Endometrium (tissue), 2 donors: ENCODE measurements at regions not wholly inside any gene's neighbourhood (a gene's known extent, or its start where the extent isn't known, plus 50 kb on each side); places are given as distances from the start of the nearest gene placed in this dataset.
"Not testable (repeated sequence)": the region's sequence is repeated elsewhere in the genome, so short reads cannot be mapped to it uniquely, and the experiment has no call there.

ENCODE experiments used
- FAIRE-seq: peaks from 2 replicates; lab custom pipeline; 2012; peaks lifted over from hg19 to GRCh38; lab: Jason Lieb, UNC
- donor health status: control.
- donor health status: control.

DNA sequence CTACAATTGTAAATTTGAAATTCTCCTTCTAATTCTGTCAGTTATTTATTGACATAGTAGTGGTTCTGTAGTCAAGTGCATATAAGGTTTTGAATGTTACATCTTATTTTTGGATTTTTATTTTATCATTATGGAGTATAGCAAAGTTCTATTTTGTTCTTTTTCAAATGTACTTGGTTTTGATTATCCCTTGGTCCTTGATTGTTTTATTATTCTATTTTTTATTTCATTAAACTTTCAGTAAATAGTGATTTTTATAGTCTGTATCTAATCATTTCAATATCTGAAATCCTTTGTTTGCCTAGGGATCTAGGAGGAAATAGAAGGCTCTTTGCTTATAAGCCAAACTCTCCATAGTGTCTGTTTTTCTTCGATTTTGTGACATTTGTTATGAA is 87.8 kb downstream of the HFE start:
- no peak for FAIRE-seq

- no peak for FAIRE-seq
Measured at GRCh38 chr6:26175428-26176181, 88.4 kb downstream of the HFE start.

GRCh38 chr6:26179675-26180074 is 92.4 kb downstream of the HFE start:
- FAIRE-seq, result no peak

DNA sequence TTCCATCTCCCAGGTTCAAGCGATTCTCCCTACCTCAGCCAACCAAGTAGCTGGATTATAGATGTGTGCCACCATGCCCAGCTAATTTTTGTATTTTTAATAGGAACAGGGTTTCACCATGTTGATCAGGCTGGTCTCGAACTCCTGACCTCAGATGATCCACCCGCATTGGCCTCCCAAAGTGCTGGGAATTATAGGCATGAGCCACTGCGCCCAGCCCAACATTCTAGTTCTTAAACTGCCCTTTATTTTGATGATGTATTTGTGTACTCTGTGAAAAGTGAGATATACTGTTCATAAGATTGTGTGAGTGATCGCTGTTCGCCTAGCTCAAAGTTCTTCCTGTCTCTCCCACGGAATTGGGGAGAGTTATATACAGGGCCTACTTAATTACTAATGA is 93.1 kb downstream of the HFE start:
- FAIRE-seq, result no peak

- FAIRE-seq, result no peak
Measured at GRCh38 chr6:26183237-26183580, 96.0 kb downstream of the HFE start.

- FAIRE-seq, result peak; percentile 97
Measured at GRCh38 chr6:26183581-26184366, 96.5 kb downstream of the HFE start.

- FAIRE-seq, result no peak
Measured at GRCh38 chr6:26184367-26184891, 97.2 kb downstream of the HFE start.

DNA sequence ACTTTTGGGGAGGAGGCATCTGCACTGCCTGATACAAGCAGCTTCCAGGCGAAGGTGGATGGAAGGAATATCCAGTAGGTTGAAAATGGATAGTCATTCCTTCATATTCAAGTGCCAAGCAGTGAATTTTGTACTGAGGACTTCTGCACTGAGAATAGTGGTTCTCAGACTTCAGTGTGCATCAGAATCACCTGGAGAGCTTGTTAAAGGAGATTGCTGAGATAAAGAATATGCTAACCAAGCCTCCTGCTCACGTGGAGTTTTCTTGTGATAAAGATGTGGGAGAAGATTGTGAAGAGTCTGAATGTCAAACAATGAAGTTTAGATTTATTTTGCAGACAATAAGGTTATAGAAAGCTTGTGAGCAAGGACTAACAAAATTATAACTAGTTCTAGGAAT is 97.8 kb downstream of the HFE start:
- no peak for FAIRE-seq

GRCh38 chr6:26185802-26186201 is 98.6 kb downstream of the HFE start:
- no peak for FAIRE-seq

DNA sequence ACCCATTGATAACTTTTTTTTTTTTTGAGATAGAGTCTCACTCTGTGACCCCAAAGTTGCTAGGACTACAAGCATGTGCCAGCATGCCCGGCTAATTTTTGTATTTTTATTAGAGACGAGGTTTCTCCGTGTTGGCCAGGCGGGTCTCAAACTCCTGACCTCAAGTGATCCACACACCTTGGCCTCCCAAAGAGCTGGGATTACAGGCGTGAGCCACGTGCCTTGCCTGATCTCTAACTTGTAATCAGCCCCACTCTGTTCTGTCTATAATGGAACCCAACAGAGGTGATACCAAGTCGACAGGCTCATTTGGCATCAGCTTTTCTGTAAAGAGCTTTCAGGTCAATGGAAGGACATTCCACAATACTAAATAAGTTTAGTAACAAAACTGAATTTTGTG is 99.4 kb downstream of the HFE start:
- FAIRE-seq, result no peak

DNA sequence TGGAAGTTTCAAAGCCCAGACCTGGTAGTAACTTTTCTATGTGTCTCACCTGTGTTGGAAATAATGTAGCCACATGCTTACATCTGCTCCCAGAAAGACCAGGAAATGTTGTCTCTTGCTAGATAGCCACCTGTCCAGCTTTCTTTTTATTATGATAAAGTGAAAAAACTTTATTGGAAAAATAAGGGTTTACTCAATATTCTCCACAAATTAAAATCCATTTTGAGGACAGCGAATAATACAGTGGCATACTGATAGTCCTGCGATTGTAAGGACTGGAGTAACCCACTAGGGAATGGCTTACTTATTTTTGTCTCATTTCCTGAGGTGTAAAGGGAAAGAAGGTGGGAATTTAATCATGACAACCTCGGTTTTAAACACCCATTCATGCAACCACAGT is 100.1 kb downstream of the HFE start:
- FAIRE-seq, result no peak

DNA sequence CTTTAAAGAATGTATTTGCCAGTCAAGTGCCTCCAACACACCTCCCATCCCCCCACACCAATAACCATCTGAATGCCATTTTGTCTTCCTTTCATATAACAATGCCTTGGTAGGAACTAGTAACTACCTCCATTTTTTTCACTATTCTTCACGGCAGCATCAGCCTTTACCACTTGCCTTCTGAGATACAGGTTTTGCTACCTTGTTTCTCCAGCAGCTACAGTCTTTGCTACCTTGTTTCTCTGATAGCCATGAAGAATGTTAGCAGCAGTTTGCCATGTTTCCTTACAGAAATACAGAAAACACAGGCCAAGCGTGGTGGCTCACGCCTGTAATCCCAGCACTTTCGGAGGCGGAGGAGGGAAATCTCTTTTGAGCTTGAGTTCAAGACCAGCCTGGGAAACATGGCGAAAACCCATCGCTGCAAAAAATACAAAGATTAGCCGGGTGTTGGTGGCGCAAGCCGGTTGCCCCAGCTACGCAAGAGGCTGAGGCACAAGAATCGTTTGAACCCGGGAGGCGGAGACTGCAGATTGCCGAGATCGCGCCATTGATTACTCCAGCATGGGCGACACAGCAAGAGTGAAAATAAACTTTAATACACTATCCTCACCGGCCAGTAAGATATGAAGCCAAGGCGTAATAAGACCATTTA is 100.9 kb downstream of the HFE start:
- no peak for FAIRE-seq

- not testable (repeated sequence) for FAIRE-seq
Measured at GRCh38 chr6:26191512-26191911, 104.3 kb downstream of the HFE start.

DNA sequence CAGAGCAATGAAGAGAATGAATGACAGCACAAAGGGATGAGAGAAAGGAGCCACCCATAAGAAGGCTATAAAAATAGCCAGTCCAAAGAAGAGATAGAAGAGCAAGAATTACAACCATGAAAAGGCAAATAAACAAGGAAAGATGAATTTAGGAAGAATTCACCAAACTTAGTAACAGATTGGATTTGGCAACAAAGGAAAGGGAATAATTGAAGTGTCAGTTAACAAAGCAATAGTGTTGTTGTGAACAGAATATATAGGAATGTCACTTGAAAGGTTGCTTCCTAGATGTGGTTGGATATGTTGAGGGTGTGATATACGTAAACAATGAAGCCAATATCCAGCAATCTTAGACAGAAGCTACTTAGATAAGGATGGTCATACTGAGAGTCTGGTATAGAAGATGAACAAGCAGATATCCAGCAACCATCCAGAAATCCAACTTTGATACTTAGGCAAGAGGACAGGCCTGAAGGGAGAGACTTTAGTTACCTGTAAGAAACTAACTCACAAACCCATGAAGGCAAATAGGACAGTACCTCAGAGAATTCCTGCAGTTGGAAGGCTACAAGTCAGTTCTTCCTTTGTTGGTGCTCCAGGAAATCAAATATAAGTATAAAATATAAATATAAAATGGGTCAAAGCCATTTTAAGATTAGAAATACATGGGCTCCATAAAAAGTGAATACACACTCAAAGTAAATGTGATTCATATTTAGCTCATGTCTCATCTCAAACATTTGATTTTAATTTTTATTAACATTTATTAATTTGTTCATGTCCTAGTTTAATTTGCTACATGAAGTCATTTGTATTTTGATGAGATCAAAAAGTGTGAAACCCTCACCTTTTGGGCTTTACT is 106.5 kb downstream of the HFE start:
- no peak for FAIRE-seq

DNA sequence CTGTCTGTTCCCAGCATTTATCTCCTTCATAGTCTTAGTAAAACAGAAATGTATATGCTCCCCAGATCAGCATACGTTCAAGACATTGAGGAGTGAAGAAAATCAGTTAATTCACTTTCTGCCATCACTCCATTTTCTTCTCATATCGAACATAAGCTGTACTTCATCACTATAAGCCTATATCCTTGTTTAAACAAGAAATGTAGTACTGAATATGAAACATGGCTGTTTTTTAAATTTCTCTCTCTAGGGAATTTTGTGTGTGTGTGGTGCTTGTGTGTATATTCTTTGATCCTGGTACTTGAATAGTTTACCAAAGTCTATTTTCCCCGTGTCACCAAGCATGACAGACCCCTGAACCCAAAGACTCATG is 107.1 kb downstream of the HFE start:
- no peak for FAIRE-seq

DNA sequence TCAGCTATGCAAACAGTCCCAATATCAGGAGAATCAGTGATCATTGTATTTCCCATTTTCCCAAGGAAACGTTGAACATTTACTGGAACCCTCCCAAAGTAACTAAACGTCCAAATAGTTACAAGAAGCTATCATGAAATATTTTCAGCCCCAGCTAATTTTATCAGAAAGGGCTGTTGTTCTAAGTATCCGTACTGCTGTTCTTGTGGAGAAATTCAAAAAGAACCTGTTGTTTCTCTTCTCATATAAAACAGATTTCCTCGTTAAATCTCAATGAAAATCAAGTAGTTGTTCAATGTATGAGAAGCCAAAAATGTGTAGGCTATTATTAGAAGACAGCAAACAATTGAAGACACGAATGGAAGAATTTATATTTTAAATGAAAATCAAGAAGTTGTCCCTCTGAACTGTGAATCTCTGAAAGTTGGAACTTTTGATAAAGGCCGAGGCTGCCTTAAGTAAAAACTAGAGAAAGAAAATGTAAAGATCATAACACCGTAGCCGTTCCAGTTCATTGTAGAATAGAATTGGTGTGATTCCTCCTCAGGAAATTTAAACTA is 107.7 kb downstream of the HFE start:
- FAIRE-seq, result no peak

GRCh38 chr6:26195376-26195923 is 108.2 kb downstream of the HFE start:
- FAIRE-seq, result peak; percentile 88

DNA sequence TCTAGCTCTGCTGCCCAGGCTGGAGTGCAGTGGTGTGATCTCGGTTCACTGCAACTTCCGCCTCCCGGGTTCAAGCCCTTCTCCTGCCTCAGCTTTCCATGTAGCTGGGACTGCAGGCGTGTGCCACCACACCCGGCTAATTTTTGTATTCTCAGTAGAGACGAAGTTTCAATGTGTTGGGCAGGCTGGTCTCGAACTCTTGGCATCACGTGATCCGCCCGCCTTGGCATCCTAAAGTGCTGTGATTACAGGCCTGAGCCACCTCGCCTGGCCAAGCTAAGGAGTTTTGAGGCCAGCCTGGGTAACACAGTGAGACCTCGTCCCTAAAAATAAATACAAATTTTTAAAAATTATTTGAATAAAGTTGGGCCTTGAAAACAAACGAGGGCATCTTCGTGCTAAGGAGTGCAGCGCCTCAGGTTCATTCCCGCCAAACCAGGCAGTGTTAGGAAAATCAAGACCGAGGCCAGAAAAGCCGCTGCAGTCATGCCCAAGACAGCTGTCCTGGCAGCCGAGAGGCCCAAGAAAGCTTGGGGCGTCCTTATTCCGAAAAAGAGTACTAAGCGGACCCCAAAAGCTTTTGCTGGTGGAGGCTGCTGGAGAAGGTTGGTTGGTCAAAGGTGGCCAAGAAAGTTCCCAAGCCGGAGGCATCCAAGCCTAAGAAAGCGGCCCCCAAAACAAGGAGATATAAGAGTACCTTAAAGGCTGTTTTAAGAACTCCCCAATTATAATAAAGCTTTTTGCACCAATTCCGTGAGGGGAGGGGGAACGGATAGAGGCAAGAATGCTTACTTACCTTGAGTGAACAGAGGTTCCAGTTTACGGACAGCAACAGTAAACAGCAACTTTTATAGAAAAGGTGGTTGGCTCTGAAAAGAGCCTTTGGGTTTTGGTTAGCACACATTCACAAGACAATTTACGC is 109.0 kb downstream of the HFE start:
- no peak for FAIRE-seq

DNA sequence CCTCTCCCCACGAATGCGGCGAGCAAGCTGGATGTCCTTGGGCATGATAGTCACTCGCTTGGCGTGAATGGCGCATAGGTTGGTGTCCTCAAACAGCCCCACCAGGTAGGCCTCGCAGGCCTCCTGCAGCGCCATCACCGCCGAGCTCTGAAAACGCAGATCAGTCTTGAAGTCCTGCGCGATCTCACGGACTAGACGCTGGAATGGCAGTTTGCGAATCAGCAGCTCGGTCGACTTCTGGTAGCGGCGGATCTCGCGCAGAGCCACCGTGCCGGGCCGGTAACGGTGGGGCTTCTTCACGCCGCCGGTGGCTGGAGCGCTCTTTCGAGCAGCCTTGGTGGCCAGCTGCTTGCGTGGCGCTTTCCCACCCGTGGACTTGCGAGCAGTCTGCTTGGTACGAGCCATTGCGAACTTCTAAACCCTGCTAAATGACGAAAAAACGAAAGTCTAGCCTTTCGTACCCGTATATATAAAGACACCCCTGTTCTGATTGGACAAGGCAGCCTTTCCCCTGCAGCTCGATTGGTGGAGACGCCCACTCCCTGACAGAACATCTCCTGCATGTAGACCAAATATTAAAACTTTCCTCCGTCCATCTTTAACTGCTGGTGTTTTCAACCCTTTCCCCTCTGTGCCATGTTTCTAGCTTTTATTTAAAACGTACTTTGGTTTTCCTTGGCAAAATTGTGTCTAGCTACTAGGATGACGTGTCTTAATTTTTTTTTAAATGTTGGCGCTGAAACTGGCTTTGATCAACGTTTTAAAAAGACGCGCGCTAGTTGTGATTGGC is 109.8 kb downstream of the HFE start:
- FAIRE-seq, result no peak

GRCh38 chr6:26197636-26197932 is 110.4 kb downstream of the HFE start:
- FAIRE-seq, result no peak
